Activated CD4-positive, alpha-beta T cell treated with anti-CD3 and anti-CD28 coated beads, Interleukin-2, amount 50 U/mL, for 48 hours (primary cell): ENCODE measurements at regions not wholly inside any gene's neighbourhood (a gene's known extent, or its start where the extent isn't known, plus 50 kb on each side); places are given as distances from the start of the nearest gene placed in this dataset.
A peak's percentile ranks its signal among the peaks of the same experiment; 100 is the strongest.

Experiments
- DNase-seq, 2 experiments: peaks; one replicate each; pipeline ENCODE4 v3.0.0-alpha.2; 2020

DNA sequence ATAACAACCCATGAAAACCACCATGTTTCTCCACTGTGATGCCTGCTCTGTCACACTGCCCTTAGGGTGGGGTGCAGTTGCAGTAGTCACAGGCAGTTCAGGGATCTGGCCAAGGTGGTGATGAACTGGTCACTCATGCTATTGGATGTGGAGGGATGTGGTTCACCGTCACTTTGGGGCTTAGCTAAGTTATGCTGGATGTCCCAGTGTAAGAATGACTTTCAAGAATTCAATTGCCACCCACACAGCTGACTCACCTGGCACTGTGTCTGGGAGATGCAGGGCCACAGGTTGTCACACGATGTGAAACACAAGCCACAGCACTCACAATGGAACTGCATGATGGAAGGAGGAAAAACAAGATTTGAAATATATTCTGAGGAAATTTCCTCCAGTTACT, 146.1 kb upstream of the CTNNB1 start:
- peak; percentile 28 to 54 for DNase-seq

DNA sequence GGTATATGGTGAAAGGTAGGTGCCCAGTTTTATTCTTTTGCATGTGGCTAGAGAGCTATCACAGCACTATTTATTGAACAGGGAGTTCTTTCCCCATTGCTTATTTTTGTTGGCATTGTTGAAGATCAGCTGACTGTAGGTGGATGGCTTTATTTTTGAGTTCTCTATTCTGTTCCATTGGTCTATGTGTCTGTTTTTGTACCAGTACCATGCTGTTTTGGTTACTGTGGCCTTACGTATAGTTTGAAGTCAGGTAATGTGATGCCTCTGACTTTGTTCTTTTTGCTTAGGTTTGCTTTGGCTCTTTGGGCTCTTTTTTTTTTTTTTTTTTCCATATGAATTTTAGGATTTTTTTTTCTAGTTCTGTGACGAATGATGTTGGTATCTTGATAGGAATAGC, 139.2 kb upstream of the CTNNB1 start:
- no peak for DNase-seq

DNA sequence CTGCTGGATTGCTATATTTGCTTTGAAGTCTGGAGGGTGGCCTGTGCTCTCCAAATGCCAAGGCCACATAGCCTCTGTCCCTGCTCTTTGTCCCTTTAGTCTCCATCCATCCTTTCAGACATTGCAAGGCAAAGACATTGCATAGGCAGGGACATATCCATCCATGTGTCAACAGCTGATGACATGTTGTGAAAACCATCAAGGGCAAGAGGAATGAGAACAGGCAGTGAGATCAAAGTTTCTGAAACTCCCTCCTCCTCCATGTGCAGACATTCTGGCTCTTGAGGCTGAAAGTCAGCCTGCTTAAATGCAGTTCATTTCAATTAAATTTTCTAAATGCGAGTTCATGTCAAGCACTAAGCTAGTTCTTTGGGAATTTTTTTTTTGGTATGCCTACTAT, 135.2 kb upstream of the CTNNB1 start:
- no peak for DNase-seq

DNA sequence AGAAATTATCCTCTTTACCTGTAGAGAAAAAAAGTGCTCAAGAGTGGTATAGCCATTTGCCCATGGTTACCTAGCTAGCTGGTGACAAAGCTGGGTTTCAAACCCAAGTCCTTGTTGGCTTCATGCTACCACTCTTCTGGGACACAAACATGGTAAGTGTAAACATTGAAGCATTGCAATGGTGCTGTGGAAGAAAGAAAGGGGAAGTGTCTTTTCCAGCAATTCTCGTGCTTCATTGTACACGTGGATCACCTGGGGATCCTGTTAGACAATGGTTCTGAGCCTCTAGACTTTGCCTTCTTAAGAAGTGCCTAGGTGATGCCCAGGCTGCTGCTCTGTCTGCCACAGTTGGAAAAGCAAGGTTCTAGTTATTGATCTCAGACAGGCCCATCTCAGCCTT, 134.8 kb upstream of the CTNNB1 start:
- no peak for DNase-seq

DNA sequence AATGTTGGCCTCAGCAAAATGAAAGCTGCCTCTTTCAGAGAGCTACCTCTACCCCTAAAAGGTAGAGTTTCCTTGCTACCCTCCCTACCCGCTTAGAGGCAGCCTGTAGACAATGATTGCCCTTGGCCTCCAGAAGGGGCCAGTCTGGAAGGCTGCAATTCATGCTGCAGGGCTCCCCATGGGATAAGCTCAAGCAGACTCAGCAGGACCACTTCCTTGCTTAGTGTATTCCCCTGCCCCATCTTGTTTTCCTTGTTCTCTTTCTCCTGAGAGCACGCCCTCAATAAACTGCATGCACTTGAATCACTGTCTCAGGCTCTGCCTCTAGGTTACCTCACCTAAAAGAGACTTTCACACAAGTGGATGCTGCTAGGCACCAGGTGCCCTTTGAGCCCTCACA, 134.0 kb upstream of the CTNNB1 start:
- no peak for DNase-seq

DNA sequence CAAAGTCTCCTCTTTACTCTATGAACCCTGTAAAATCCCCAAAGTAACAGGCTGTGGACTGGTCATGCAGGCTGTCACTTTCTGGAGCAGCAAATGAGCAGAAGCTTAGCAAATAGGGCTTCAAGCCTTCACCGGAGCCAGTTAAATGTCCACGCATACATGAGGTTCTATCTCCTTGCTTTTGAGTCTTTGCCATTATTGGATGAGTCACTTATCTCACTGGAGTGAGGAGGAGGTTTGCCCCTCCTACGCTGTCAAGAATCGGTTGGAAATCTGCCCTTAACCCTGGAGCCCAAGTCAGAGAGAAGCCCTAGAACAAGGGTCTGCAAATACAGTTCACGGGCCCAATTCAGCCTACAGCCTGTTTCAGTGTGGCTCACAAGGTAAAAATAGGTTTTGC, 126.1 kb upstream of the CTNNB1 start:
- DNase-seq: no peak

DNA sequence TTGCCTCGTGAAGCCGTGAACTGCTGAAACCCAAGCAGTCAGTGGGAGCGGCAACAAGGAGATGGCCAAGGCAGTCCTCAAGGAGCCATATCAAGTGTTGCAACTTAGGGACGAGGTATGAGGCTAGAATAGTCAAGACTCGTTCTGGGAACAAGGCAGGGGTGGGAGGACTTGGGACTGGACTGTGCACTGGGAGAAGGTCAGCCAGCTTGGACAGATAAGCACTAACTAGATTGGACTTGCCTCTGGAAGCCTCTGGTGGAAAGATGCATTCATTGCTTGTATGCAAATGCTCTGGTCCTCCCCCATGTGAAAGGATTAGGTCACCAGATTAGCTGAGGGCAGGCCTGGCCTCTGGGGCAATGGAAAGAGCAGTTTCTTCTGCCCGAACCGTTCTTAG, 123.3 kb upstream of the CTNNB1 start:
- DNase-seq: no peak

DNA sequence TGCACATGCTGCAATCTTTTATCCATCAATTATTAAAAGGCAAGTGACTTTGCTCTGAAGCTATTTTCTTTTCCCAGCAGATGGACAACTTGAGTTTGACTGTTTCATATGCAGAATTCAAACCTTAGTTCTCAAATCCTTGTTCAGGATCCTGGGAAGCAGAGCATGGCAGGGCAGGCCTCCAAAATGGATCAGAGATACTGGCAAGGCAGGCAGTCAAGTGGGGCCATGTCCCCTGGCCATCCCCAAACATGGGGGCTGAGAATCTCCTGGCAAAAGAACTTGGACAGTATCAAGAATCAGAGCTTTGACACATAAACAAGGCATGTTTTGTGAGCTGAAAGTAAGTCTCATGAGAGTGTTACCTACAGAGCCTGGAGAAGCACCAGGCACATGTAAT, 122.9 kb upstream of the CTNNB1 start:
- DNase-seq: no peak

DNA sequence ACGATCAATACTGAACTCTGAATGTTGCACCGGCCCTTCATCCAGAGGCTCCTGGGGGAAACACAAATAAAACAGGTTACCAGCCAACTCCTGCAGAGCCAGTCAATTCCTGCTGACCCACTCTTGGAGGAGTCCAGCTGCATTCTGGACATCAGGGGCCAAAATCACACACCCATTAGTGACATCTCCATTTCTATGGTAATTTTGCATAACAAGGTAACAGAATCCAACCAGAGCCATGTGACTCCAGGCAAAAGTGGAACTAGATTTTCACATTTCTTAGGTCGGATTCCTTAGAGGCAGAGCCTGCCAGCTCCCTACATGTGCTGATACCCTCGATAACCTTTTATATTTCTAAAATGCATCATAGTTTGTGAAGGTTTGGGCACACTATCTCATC, 119.2 kb upstream of the CTNNB1 start:
- DNase-seq: no peak

DNA sequence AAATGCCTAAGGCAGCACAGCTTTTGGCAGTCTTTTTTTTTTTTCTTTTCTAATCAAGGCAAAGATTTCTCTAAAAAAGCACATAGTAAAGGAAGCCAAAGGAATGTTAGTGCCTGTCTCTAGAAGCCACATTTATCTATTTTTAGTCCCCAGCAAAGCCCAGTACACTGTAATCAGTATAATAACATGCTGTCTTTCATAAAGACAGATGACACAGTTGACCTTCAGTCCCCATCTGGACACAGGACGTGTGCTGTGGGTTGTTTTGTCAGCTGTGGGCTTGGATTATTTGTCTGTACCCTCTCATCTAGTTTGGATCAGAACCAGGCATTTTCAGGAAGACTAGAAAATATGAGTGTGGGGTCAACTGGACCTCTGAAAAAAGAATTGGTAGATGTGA, 110.4 kb upstream of the CTNNB1 start:
- DNase-seq: no peak

DNA sequence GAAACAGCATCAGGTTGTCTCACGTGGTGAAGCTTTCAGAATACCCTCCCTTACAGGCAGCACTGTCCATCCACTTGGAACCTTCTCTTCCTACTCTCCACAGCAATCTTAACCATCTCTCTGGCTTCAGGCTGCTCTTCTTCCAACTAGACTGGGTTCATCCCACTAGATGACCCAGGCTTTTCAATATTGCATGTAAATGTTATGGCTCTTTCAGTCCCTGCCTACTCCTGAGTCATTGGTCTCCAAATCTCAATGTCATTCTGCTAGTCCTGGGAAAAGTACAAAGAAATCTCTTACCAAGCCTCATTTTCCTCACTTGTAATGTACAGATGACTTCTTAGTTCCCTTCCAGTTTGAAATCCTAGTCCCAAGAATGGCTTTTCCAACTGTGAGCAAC, 109.7 kb upstream of the CTNNB1 start:
- DNase-seq: no peak

DNA sequence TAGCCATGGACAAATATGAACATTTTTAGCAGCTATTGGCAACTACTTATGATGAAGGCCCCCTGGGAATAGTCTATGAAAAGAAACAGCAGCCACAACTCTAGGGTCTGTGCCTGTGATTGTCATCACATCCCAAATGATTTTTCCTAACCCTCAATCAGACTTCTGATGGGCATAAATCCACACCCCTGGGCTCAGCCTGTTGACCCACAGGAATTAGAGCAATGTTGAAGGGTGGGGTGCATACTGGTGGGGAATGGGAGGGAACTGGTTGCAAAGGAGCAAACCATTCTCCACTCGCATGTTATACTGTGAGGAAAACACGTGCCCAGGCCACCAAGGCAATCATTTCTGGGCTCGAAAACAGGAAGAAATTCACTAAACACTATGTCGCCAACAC, 106.5 kb upstream of the CTNNB1 start:
- DNase-seq: no peak

DNA sequence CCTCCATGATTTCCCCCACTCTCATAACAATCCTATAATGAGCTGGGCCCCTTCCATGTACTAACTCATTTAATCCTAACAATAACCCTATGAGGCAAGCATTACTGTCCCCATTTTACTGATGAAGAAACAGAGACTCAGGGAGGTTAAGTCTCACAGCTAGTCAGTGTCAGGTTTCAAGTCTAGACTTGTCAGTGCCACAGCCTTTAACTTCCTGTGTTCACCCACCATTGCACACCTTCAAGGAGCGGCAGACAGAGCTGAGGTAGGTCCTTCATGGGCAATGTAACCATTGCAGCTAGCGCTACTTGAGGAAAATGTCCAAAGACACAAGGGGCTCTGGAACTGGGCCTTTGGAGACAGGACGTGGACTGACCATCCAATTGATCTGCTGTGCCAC, 105.8 kb upstream of the CTNNB1 start:
- DNase-seq: no peak

DNA sequence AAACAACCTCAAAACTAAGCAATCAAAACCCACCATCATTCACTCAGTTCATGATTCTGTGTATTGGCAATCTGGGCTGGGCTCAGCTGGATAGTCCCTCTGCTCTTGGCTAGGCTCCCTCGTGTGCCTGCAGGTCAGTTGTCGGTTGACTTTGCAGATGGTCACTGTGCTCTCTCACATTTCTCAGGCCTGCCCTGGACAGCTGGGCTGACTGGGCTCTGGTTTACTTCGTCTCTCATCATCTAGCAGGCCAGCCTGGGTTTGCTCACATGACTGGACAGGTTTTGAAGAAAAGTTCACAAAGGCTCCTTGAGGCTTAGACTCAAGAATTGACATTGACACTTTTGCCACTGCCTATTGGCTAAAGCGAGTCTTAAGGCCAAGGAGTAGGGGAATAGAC, 105.0 kb upstream of the CTNNB1 start:
- no peak for DNase-seq

DNA sequence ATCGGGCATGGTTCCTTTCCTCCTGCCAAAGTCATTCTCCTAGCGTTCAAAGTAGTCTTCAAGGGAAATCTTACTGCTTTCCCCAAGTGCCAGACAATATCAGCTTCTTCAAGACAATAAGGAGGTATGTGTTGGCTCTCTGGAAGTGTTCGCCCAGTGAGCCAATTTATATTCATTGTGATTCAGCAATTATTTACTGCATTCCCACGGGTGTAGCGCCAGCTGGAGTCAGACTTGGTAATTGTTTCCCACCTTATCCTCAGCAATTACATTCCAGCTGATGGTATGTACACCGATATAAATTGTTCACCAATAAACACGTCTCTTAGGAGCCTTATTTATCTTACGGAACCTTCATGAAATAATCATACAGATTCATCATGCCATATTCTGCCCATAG, 103.6 kb upstream of the CTNNB1 start:
- DNase-seq: no peak

DNA sequence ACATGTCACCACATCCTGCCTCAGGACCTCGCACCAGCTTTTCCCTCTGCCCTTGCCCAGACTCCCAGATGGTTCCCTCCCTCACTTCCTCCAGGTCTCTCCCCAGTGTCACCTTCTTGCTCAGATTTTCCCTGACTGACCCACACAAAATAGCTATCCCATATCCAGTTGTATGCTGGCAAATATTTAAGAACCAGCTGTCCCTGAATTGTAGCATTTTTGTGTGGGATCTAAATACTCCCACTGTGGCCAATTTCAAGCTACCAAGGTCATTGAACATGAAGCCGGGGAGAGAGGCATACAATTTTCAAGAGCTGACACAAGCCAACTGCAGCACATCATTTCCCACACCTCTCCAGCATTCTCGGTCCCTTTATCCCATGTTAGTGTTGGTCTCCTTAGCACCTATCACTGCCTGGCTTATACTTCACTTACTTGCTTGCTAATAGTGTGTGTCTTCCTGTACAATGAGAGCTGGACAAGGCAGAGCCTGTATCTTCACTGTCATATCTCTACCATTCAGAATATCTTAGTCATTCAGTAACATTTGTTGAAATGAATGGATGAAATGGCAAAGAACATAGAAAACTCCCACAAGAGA, 101.3 kb upstream of the CTNNB1 start:
- no peak for DNase-seq

DNA sequence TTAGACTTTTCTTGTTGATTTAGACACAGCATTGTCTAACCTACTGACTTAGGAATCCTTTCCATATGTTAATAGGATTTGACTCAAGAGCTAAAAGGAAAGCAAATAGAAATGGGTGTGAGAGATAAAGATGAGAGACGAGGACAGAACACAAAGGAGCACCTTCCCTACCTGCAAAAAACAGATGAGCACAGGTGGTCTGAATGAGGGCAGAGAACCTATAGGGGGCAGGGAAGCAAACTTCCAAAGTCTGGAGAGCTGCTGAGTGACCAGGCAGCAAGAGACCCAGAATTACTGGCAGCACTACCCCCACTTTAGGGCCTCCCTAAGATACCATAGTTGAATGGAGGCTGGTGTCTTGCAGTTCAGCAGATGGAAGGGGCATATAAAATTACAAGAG, 98.1 kb upstream of the CTNNB1 start:
- no peak for DNase-seq

DNA sequence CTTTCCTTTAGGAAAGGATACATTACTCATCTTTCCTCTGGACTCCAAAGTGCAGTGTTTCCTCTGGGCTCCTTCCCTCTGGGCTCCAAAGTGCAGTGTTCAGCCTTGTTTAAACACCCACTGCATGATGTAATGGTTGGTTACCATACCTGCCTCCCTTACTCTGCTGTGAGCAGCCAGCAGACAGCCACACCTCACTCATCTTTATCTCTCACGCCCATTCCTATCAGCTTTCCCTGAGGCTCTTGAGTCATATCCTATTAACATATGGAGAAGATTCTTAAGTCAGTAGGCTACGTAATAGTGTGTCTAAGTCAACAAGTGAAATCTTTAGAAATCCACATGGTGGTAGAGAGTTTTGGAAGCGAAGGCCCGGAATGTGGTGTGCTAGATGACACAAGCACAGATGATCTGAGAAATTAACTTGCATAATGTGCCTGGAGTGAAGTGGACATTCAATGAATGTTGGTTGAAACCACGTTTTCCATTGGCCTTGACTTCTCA, 97.2 kb upstream of the CTNNB1 start:
- DNase-seq: no peak

DNA sequence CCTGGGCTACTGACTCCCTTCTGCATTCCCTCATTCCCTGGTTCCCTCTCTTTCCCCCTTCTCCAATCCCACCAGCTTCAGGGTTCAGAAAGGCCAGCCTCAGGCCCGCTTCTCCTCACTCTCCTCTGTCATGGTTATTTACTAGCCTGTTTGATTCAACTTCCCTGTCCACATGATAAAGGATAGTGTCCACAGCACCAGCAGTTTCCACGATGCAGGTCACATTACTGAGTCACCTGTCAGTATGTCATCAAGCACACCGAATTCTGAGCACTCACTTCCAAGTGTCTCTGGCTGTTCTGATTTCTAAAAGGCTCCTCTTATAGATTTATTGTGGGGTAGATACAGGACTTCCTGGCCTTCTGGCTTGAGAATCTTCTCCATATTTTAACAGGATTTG, 96.6 kb upstream of the CTNNB1 start:
- no peak for DNase-seq

DNA sequence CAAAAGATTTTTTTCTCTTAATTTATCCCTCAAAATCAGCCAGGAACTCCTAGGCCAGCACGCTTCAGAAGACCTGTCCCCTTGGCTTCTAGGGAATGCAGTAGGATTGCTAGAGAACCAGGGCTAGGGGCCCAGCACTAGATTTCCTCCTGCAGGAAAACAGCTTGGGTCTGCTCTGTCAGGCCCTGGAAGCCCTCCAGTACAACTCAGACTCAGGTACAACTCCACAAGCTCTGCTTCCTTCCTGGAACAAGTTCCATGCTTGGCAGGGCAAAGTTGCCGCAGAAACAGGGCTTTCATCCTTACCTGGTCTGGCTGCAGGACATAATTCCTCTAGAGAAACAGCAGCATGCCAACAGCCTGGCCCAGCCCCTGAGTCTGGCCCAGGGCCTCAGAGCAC, 96.1 kb upstream of the CTNNB1 start:
- no peak for DNase-seq

DNA sequence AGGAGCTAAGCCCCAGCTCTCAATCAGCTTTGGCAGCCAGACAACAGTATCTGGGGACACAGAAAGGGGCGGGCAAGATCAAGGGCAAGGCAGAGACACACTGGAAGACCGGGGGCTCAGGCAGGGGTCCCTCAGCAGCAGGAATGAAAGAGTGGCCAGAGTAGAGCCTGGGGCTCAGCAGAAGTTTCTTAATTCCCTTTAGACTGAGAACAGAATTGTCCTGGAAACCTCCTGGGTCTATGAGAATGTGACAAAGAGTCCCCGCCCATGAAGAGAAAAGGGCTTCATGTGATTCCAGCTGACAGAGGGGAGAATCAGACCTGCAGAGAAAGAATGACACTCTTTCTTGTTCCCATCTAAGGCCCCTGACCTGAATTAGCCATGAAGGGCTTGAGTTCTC, 95.2 kb upstream of the CTNNB1 start:
- DNase-seq: no peak

DNA sequence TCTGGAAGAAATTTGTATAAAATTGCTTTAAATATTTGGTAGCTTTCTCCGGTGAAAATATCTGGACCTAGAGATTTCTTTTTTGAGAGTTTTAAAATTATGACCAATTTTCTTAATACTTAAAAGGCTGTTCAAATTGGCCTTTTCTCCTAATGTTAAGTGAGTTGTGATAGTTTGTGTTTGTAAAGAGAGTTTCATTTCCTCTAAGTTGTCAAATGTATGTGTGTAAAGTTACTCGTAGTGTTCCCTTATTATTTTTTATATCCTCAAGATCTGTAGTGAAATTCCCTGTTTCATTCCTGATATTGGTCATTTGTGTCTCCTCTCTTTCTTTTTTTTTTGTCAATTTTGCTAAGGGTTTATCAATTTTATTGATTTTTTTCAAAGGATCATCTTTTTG, 92.6 kb upstream of the CTNNB1 start:
- no peak for DNase-seq

DNA sequence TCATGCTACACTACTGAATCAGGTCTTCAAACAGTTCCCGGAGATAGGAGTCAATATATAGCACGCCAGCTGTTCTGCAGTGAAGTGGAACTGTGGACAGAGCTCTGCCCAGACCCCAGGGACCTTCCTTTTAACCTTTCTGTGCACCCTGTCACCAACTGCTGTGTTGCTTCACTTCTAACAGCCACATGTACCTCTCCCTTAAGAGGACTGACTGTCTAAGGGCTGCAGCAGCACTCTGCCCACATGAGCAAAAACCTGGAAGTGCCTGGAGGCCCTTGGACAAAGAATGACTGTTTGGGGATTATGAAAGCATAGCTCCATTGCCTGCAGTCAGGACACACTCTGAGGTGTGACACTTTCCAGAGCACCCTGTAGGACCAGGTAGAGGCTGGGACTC, 88.3 kb upstream of the CTNNB1 start:
- DNase-seq: no peak

DNA sequence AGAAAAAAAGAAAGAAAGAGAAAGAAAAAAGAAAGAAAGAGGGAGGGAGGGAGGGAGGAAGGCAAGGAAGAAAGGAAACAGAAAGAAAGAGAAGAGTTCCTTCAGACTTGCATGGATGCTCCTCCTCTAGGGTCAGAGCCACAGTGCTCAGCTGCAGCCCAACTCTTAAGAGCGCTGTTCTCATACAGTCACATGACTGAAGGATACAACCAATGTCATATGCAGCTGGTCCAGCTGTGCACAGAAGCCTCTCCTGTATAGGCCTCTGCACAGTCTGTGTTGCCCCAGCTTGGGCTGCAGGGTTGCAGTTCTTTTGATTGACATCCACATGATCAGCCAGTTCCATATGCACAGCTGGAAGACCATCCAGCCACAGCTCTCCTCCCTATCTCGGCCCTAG, 86.8 kb upstream of the CTNNB1 start:
- DNase-seq: no peak

DNA sequence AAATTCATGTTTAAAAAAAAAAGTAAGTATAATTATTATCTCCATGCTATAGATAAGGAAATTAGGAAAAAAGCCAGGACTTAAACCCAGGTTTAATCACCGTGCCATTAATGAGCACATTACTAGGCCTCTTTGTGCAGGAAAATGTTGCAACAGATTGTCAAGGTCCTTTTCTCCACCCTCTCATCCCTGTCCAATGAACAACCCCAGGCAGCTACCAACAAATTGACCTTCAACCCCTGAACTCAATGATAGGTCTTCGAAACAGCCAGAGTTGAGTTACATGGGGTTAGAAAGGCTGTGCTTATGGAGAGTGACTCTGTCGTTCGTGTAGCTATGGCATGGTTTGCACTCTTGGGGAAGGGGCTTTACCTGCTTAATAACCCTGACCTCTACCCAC, 84.2 kb upstream of the CTNNB1 start:
- no peak for DNase-seq

DNA sequence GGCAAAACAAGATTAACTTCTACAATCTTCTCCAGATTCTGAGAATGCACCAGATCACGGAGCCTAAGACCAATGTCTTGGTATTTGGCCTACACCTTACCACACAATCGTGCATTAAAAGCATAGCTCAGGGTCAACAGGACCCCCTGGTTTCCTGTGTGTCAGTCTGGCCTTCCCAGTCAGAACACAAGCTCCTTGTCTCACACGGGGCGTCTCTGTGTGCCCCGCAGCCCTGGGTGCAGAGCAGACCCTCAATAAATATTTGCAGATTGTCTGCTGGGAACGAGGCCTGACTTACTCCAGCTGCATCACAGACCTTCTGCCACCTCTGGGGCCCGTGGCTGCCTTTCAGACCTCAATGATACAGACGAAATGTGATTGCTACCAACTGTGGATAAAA, 82.5 kb upstream of the CTNNB1 start:
- peak; percentile 1 to 5 for DNase-seq
